GM12878 (cell line): ENCODE measurements at regions not wholly inside any gene's neighbourhood (a gene's known extent, or its start where the extent isn't known, plus 50 kb on each side); places are given as distances from the start of the nearest gene placed in this dataset.

Experiments
- ATAC-seq: fragments of 200-7000 bp; cut with Tn5 transposase; 3 replicates; pipeline ENCODE4 v1.9.1; 2020; ENCODE audit warnings: mild to moderate bottlenecking, moderate library complexity
- BruUV-seq: library from RNA; stranded (reverse); fragments of 400-500 nt; replicated peaks from 2 replicates; lab custom pipeline; 2021; lab: Mats Ljungman, UMichigan
- CTCF ChIA-PET: fragments of 300-600 bp; sonication (Branson Sonifier 250); formaldehyde crosslinking; extraction: SDS; loops from one replicate; lab custom pipeline; 2021; ENCODE audit warnings: inconsistent platforms; lab: Yijun Ruan, JAX
- POLR2A ChIA-PET: fragments of 350-600 bp; formaldehyde crosslinking; extraction: SDS; loops from one replicate; lab custom pipeline; 2021; ENCODE audit warnings: inconsistent platforms; lab: Charles Lee
- RAD21 ChIA-PET: fragments of 300-600 bp; sonication (Branson Sonifier 250); formaldehyde crosslinking; loops from one replicate; lab custom pipeline; 2023; ENCODE audit warnings: antibody characterized with exemption; ENCODE audit not compliant: unreplicated experiment; lab: Charles Lee
- SMC1A ChIA-PET: fragments of 300-600 bp; sonication (Branson Sonifier 250); formaldehyde crosslinking; loops from one replicate; lab custom pipeline; 2023; ENCODE audit not compliant: unreplicated experiment, uncharacterized antibody; lab: Charles Lee
- DNase-seq: peaks from one replicate; pipeline ENCODE4 v3.0.0-alpha.2; 2011; ENCODE audit warnings: low read depth, low spot score
- FAIRE-seq: peaks from 3 replicates; lab custom pipeline; 2011; peaks lifted over from hg19 to GRCh38; lab: Jason Lieb, UNC
- H2AFZ ChIP-seq: 2 replicates; pipeline ENCODE4 v1.6.0; 2011; ENCODE audit warnings: low read depth, low read length, control low read depth; ENCODE audit not compliant: control insufficient read depth
- H3K27ac ChIP-seq: 2 replicates; pipeline ENCODE4 v1.5.1; 2011; ENCODE audit warnings: control low read depth; ENCODE audit not compliant: control insufficient read depth, insufficient read depth
- H3K27me3 ChIP-seq, 2 experiments: replicated peaks in 1 of 2; 2 replicates each; pipeline versions ENCODE4 v1.6.0 to v1.6.1; 2011; ENCODE audit warnings: low read length in 1 of 2; ENCODE audit not compliant: control insufficient read depth in 2 of 2, insufficient read depth in 2 of 2
- H3K36me3 ChIP-seq, 2 experiments: 2 replicates each; pipeline ENCODE4 v1.5.1; 2011; ENCODE audit warnings: low read length in 1 of 2; ENCODE audit not compliant: control insufficient read depth in 2 of 2, insufficient read depth in 2 of 2
- H3K4me1 ChIP-seq: 2 replicates; pipeline ENCODE4 v1.6.1; 2011; ENCODE audit warnings: mild to moderate bottlenecking, low read length, moderate library complexity, mixed read lengths; ENCODE audit not compliant: control insufficient read depth, insufficient read depth
- H3K4me2 ChIP-seq: 2 replicates; pipeline ENCODE4 v1.6.0; 2011; ENCODE audit warnings: control low read depth; ENCODE audit not compliant: control insufficient read depth, insufficient read depth
- H3K4me3 ChIP-seq: fragments of 200-600 bp; sonication (generic); 2 replicates; pipeline ENCODE4 v1.5.1; 2016
- H3K79me2 ChIP-seq: 2 replicates; pipeline ENCODE4 v1.6.0; 2011; ENCODE audit warnings: low read length; ENCODE audit not compliant: control insufficient read depth, insufficient read depth
- H3K9ac ChIP-seq: 2 replicates; pipeline ENCODE4 v1.8.0; 2011; ENCODE audit warnings: low read length, control low read depth, mixed read lengths; ENCODE audit not compliant: control insufficient read depth, insufficient read depth
- H3K9me3 ChIP-seq: replicated peaks from 3 replicates; pipeline ENCODE4 v1.5.1; 2011; ENCODE audit warnings: mild to moderate bottlenecking, low read length; ENCODE audit not compliant: control insufficient read depth, insufficient read depth
- H4K20me1 ChIP-seq: 2 replicates; pipeline ENCODE4 v1.6.0; 2011; ENCODE audit not compliant: control insufficient read depth, insufficient read depth
- CUX1 ChIP-seq: IDR thresholded peaks from 2 replicates; pipeline ENCODE4 v1.6.1; 2012; ENCODE audit warnings: improper control_type of control experiment, low read depth, low read length; ENCODE audit not compliant: insufficient replicate concordance
- E2F4 ChIP-seq: IDR thresholded peaks from 2 replicates; pipeline ENCODE4 v1.6.1; 2012; ENCODE audit warnings: low read depth, low read length, improper control_type of control experiment
- NR2F1 ChIP-seq: fragments of 450-650 bp; conservative IDR thresholded peaks from 2 replicates; pipeline ENCODE4 v1.6.1; 2017; ENCODE audit warnings: mild to moderate bottlenecking
- WGBS: methylation state at CpG from one replicate; pipeline ENCODE4 v1.1.6; 2016; ENCODE audit warnings: low lambda C conversion rate; ENCODE audit not compliant: insufficient replicate concordance, insufficient coverage; ENCODE audit errors: missing lambda C conversion rate; 5-methylcytosine and 5-hydroxymethylcytosine counted together
- in situ Hi-C: fragments of 300-500 bp; cut with MboI; formaldehyde crosslinking; loops from 9 replicates; pipeline ENCODE4 v1.14.3; 2018; ENCODE audit warnings: mixed read lengths
- intact Hi-C: fragments of 100-400 bp; cut with micrococcal nuclease; formaldehyde crosslinking; loops from one replicate; pipeline ENCODE4 v1.14.2; 2022; ENCODE audit not compliant: unreplicated experiment

- BruUV-seq: no TSS peak
- no peak overlapping the region for H3K4me3 ChIP-seq
- H3K79me2 ChIP-seq: no peaks in the 10 kb centered on the region
- H3K36me3 ChIP-seq: no peaks in the 10 kb centered on the region
- H2AFZ ChIP-seq: no peak overlapping the region
- H3K9me3 ChIP-seq: no peaks in the 10 kb centered on the region; the same call in 2 of the 3 replicates
- ChIA-PET POLR2A (no interaction called here), RAD21 (no interaction called here)
- H3K27me3 ChIP-seq: no peaks in the 10 kb centered on the region
- H4K20me1 ChIP-seq: no peaks in the 10 kb centered on the region
- H3K4me2 ChIP-seq: no peak overlapping the region
- intact Hi-C loops: no loop called here
- WGBS: 38% methylated on average over 2 of the region's 2 CpGs
- TF ChIP-seq NR2F1 (no peak), E2F4 (no peak), CUX1 (no peak)
- TF ChIP-seq, all 136 proteins: peak for 0
- Histone ChIP-seq H3K27ac (no peak overlapping the region), H3K9ac (no peak overlapping the region), H3K4me1 (no peaks in the 10 kb centered on the region)
- ATAC-seq (no peak), FAIRE-seq (no peak), DNase-seq (no peak)
- ChIA-PET SMC1A (interaction anchor here (0.6 to 2.0 kb wide), 5 partner anchors 10 to 473 kb away, joined by 3 to 5 read pairs (median 4); no protein-coding TSS in a partner anchor), CTCF (interaction anchor here (0.6 to 1.8 kb wide), 2 partner anchors 19 to 173 kb away, joined by 4 to 6 read pairs; no protein-coding TSS in a partner anchor)
- in situ Hi-C loops: no loop called here
Measured at GRCh38 chr4:115489279-115489678, 375.9 kb upstream of the NDST4 start.
